H1 (cell line): ENCODE measurements at regions not wholly inside any gene's neighbourhood (a gene's known extent, or its start where the extent isn't known, plus 50 kb on each side); places are given as distances from the start of the nearest gene placed in this dataset.

Source experiments
- BRCA1 ChIP-seq: IDR thresholded peaks from 2 replicates; pipeline ENCODE4 v1.6.1; 2012; ENCODE audit warnings: low read depth, low read length, improper control_type of control experiment
- NANOG ChIP-seq: IDR thresholded peaks from 2 replicates; pipeline ENCODE4 v1.6.1; 2011; ENCODE audit warnings: low read length, low read depth, mild to moderate bottlenecking, inconsistent platforms; ENCODE audit not compliant: insufficient read depth, poor library complexity, severe bottlenecking
- SAP30 ChIP-seq: fragments of 300-600 bp; sonication (generic); IDR thresholded peaks from 2 replicates; pipeline ENCODE4 v1.7.1; 2012; ENCODE audit warnings: low read length, moderate library complexity, mild to moderate bottlenecking, inconsistent platforms; ENCODE audit not compliant: insufficient read depth, insufficient replicate concordance
- TCF12 ChIP-seq: IDR thresholded peaks from 2 replicates; pipeline ENCODE4 v1.6.1; 2011; ENCODE audit warnings: low read depth, mild to moderate bottlenecking, low read length

- no peak for TF ChIP-seq BRCA1
- no peak for TF ChIP-seq SAP30
- TF ChIP-seq NANOG: no peak
- no peak for TF ChIP-seq TCF12
These were observed 142.9 kb upstream of the TRIM24 start (continued) for GRCh38 chr7:138317044-138317596.
